Stimulated activated naive CD8-positive, alpha-beta T cell treated with anti-CD3 and anti-CD28 coated beads, Interleukin-15, Interleukin-2, amounts not matched to agents 100 ng/mL and 50 ng/mL, for 24 hours (primary cell): ENCODE measurements at regions not wholly inside any gene's neighbourhood (a gene's known extent, or its start where the extent isn't known, plus 50 kb on each side); places are given as distances from the start of the nearest gene placed in this dataset.
"Not testable (repeated sequence)": the region's sequence is repeated elsewhere in the genome, so short reads cannot be mapped to it uniquely, and the experiment has no call there.

Source experiments
- H3K27ac Mint-ChIP-seq: one replicate; pipeline ENCODE4 v1.8.0; 2021; ENCODE audit warnings: mild to moderate bottlenecking, mixed read lengths
- H3K27me3 Mint-ChIP-seq: one replicate; pipeline ENCODE4 v1.8.0; 2021; ENCODE audit warnings: mixed read lengths
- H3K36me3 Mint-ChIP-seq: one replicate; pipeline ENCODE4 v1.8.0; 2021; ENCODE audit warnings: low read depth, mixed read lengths
- H3K4me1 Mint-ChIP-seq: one replicate; pipeline ENCODE4 v1.8.0; 2021; ENCODE audit warnings: low read depth, mixed read lengths
- H3K4me3 Mint-ChIP-seq: one replicate; pipeline ENCODE4 v1.8.0; 2021; ENCODE audit warnings: mild to moderate bottlenecking, mixed read lengths
- H3K9me3 Mint-ChIP-seq: one replicate; pipeline ENCODE4 v1.8.0; 2021; ENCODE audit warnings: mixed read lengths

- Mint-ChIP-seq H3K9me3 (peaks cover 15% of the 10 kb centered on the region), H3K36me3 (no peaks in the 10 kb centered on the region), H3K4me1 (no peaks in the 10 kb centered on the region), H3K27ac (no peak overlapping the region), H3K27me3 (no peaks in the 10 kb centered on the region), H3K4me3 (no peak overlapping the region)
Measured at GRCh38 chr4:79662651-79663050, 254.6 kb upstream of the GK2 start.

DNA sequence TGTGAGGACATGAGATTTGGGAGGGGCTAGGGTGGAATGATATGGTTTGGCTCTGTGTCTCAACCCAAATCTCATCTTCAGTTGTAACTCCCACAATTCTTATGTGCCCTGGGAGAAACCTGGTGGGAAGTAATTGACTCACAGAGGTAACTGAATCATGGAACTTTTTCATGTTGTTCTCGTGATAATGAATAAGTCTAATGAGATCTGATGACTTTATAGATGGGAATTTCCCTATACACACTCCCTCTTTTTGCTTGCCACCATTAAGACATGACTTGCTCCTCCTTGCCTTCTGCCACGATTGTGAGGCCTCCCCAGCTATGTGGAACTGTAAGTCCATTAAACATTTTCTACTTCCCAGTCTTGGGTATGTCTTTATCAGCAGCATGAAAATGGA is 253.2 kb upstream of the GK2 start:
- H3K27me3 Mint-ChIP-seq = no peaks in the 10 kb centered on the region
- H3K36me3 Mint-ChIP-seq = no peaks in the 10 kb centered on the region
- no peaks in the 10 kb centered on the region for H3K4me1 Mint-ChIP-seq
- peaks cover 15% of the 10 kb centered on the region for H3K9me3 Mint-ChIP-seq
- H3K27ac Mint-ChIP-seq = no peak overlapping the region
- H3K4me3 Mint-ChIP-seq = no peak overlapping the region

DNA sequence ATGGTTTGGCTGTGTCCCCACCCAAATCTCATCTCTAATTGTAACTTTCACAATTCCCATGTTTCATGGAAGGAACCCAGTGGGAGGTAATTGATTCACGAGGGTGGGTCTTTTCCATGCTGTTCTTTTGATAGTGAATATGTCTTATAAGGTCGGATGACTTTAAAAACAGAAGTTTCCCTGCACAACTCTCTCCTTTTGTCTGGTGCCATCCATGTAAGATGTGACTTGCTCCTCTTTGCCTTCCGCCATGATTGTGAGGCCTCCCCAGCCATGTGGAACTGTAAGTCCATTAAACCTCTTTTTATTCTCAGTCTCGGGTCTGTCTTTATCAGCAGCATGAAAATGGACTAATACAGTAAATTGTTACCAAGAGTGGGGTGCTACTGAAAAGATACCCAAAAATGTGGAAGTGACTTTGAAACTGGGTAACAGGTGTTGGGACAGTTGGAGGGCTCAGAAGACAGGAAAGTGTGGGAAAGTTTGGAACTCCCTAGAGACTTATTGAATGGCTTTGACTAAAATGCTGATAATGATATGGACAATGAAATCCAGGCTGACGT is 251.4 kb upstream of the GK2 start:
- not testable (repeated sequence) for H3K4me1 Mint-ChIP-seq, H3K36me3 Mint-ChIP-seq

GRCh38 chr4:79657379-79657778 is 249.4 kb upstream of the GK2 start:
- H3K4me1 Mint-ChIP-seq = no peaks in the 10 kb centered on the region
- H3K27ac Mint-ChIP-seq = no peak overlapping the region
- no peak overlapping the region for H3K4me3 Mint-ChIP-seq
- peaks cover 15% of the 10 kb centered on the region for H3K9me3 Mint-ChIP-seq
- H3K27me3 Mint-ChIP-seq = no peaks in the 10 kb centered on the region
- no peaks in the 10 kb centered on the region for H3K36me3 Mint-ChIP-seq

More for the DNA sequence above, 251.4 kb upstream of the GK2 start:
- not testable (repeated sequence) for H3K4me3 Mint-ChIP-seq, H3K27me3 Mint-ChIP-seq, H3K27ac Mint-ChIP-seq
- peaks cover 15% of the 10 kb centered on the region for H3K9me3 Mint-ChIP-seq

DNA sequence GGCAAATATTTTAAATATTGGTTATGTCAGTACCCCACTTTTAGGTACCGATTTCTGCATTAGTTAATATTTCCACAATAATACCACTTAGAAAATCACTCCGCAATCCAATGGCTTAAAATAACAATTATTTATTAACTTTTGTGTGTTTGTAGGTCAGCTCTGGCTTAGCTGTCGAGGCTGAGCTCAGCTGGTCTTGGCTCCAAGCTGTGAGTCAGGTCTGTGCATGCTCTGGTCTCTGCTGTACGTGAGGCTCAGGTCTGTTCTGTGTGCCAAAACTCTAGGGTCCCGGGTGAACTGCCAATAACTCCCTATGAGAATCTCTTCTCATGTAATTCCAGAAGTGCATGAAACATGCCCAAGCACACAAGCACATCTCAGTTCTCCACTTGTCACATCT is 245.8 kb upstream of the GK2 start:
- Mint-ChIP-seq H3K27me3 (no peaks in the 10 kb centered on the region), H3K4me3 (no peak overlapping the region), H3K9me3 (peaks cover 5% of the 10 kb centered on the region), H3K36me3 (no peaks in the 10 kb centered on the region), H3K4me1 (peaks cover 7% of the 10 kb centered on the region), H3K27ac (no peak overlapping the region)

DNA sequence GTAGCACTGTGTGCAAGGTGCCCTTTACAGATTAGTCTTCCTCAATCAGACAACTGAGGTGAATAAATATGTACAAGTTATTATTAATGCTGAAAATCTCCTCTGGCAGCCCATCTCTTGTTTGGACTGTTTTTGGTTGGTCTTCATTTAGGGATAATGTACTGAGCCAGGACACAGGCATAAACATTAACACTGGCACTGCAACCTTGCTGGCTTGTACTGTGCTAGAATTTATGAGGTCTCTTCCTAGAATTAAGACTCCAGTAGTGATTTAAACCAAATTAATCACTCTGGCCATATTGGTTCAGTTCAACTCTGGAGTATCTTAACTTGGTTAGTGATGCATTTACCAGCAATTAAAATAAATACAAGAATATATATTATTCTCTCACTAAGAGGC is 244.7 kb upstream of the GK2 start:
- H3K9me3 Mint-ChIP-seq = no peaks in the 10 kb centered on the region
- H3K27ac Mint-ChIP-seq = no peak overlapping the region
- H3K27me3 Mint-ChIP-seq = no peaks in the 10 kb centered on the region
- peaks cover 7% of the 10 kb centered on the region for H3K4me1 Mint-ChIP-seq
- no peaks in the 10 kb centered on the region for H3K36me3 Mint-ChIP-seq
- no peak overlapping the region for H3K4me3 Mint-ChIP-seq

GRCh38 chr4:79652232-79652631 is 244.2 kb upstream of the GK2 start:
- Mint-ChIP-seq H3K27ac (no peak overlapping the region), H3K27me3 (no peaks in the 10 kb centered on the region)

GRCh38 chr4:79651456-79651855 is 243.4 kb upstream of the GK2 start:
- H3K9me3 Mint-ChIP-seq = no peaks in the 10 kb centered on the region
- H3K27ac Mint-ChIP-seq = no peak overlapping the region
- H3K4me3 Mint-ChIP-seq = no peak overlapping the region
- H3K4me1 Mint-ChIP-seq = peaks cover 7% of the 10 kb centered on the region
- no peaks in the 10 kb centered on the region for H3K27me3 Mint-ChIP-seq
- no peaks in the 10 kb centered on the region for H3K36me3 Mint-ChIP-seq

More at GRCh38 chr4:79652232-79652631, 244.2 kb upstream of the GK2 start:
- H3K36me3 Mint-ChIP-seq = no peaks in the 10 kb centered on the region
- H3K4me3 Mint-ChIP-seq = no peak overlapping the region
- peaks cover 7% of the 10 kb centered on the region for H3K4me1 Mint-ChIP-seq
- no peaks in the 10 kb centered on the region for H3K9me3 Mint-ChIP-seq

DNA sequence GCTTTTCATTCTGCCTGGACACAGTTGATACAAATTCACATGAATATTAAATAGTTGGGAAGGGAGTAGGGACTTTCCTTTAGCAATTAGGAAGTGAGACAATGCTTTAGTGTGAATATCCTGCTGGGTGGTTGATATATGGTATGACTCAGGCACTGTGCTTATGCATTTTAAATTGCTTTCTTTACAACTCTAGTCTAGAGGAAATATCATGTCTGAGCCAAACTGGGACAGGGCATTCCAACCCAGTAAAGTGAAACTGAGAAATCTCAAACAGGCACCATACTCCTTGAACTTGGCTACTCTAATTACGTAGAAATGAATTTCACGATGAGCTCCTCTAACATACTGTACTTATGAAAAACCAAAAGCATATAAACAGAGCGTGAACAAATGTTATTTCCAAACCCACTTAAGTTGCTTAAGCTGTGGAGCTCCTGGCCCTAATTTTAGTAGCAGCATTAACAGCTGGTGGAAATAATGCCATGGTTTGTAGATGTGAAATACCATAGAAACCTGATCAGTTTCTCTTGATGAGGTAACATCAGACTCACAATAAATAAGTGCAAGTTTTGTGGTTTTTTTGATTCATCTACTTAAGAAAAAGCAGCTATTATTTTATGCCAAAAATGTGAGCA is 242.9 kb upstream of the GK2 start:
- no peaks in the 10 kb centered on the region for H3K9me3 Mint-ChIP-seq
- H3K27me3 Mint-ChIP-seq = no peaks in the 10 kb centered on the region
- no peaks in the 10 kb centered on the region for H3K36me3 Mint-ChIP-seq
- H3K4me3 Mint-ChIP-seq = no peak overlapping the region
- H3K4me1 Mint-ChIP-seq = peaks cover 7% of the 10 kb centered on the region
- H3K27ac Mint-ChIP-seq = no peak overlapping the region

DNA sequence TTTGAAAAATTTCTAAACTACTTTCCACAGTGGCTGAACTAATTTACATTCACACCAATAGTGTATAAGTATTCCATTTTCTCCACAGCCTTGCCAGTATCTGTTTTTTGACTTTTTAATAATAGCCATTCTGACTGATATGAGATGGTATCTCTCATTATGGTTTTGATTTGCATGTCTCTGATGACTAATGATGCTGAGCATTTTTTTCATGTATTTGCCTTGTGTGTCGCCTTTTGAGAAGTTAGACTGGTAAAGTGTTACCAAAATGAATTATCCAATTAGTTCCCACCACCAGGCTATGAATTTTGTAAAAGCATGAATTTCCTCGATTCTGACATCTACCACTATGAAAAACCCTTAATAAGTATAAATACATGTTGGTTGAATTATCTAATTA is 242.2 kb upstream of the GK2 start:
- no peaks in the 10 kb centered on the region for H3K36me3 Mint-ChIP-seq
- no peak overlapping the region for H3K4me3 Mint-ChIP-seq
- H3K9me3 Mint-ChIP-seq = no peaks in the 10 kb centered on the region
- H3K4me1 Mint-ChIP-seq = peaks cover 7% of the 10 kb centered on the region
- no peak overlapping the region for H3K27ac Mint-ChIP-seq
- H3K27me3 Mint-ChIP-seq = no peaks in the 10 kb centered on the region

GRCh38 chr4:79645942-79646341 is 237.9 kb upstream of the GK2 start:
- no peak overlapping the region for H3K4me3 Mint-ChIP-seq
- peaks cover 7% of the 10 kb centered on the region for H3K27me3 Mint-ChIP-seq
- H3K4me1 Mint-ChIP-seq = peaks cover 5% of the 10 kb centered on the region
- no peaks in the 10 kb centered on the region for H3K36me3 Mint-ChIP-seq
- no peak overlapping the region for H3K27ac Mint-ChIP-seq
- no peaks in the 10 kb centered on the region for H3K9me3 Mint-ChIP-seq

DNA sequence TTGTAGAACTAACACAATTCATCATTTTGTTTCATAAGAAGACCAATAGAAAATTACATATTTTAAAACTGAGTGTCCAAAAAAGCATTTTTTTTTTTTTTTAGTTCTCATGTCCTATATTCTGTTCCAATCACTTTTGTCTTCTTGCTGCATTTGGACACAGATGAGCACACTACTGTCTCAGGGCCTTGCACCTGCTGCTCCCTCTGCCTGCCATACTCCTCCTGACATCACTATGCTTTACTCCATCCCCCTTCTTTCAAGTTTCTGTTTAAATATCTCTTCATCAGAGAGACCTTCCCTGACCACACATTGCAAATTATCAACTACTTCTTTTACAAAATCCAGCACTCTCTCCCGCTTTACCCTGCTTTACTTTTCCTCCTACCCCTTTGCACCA is 230.7 kb upstream of the GK2 start:
- no peak overlapping the region for H3K4me3 Mint-ChIP-seq
- no peaks in the 10 kb centered on the region for H3K4me1 Mint-ChIP-seq
- no peaks in the 10 kb centered on the region for H3K9me3 Mint-ChIP-seq
- H3K27ac Mint-ChIP-seq = no peak overlapping the region
- H3K36me3 Mint-ChIP-seq = no peaks in the 10 kb centered on the region
- H3K27me3 Mint-ChIP-seq = peaks cover 7% of the 10 kb centered on the region

- Mint-ChIP-seq H3K4me3 (no peak overlapping the region), H3K36me3 (no peaks in the 10 kb centered on the region), H3K4me1 (no peaks in the 10 kb centered on the region), H3K27me3 (peaks cover 5% of the 10 kb centered on the region), H3K9me3 (no peaks in the 10 kb centered on the region), H3K27ac (no peak overlapping the region)
Measured at GRCh38 chr4:79636991-79637390, 229.0 kb upstream of the GK2 start.

DNA sequence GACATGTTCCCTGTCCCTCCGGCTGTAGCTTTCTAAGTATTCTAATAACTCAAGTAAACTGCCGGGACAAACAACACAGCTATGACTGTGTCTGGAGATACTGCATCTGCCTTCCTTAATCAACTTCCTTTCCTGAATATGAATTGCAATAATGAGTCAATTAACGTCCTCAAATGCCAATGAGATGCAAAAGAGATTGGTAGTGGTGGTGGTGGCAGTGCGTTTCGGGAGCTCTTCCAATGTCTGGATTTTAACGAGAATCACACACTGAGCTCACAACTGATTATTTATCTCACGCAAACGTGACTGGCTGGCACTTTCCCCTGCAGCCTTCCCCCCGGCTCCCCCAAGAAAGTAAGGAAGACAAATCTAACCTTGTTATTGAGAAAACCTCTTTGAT is 226.1 kb upstream of the GK2 start:
- Mint-ChIP-seq H3K4me3 (no peak overlapping the region), H3K27me3 (no peaks in the 10 kb centered on the region), H3K27ac (no peak overlapping the region), H3K9me3 (no peaks in the 10 kb centered on the region), H3K36me3 (no peaks in the 10 kb centered on the region), H3K4me1 (no peaks in the 10 kb centered on the region)

DNA sequence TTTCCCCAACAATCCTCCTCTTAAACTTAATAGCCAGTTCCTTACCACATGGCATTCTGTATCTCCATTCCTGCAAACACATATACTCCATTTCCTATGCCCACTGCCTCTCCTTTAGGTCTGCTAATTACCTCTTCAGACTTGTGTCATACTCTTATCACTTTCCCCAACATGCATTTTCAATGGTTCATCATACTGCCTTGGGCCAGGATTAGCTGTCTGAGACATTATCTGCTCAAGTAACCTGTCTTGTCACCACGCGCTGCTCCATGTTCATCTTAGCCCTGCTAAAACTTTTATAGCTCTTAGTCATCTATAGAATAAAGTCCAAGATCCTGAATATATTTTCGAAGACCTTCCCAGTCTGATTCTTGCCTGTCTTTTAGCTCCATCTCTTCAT is 224.1 kb upstream of the GK2 start:
- H3K36me3 Mint-ChIP-seq = no peaks in the 10 kb centered on the region
- no peaks in the 10 kb centered on the region for H3K27me3 Mint-ChIP-seq
- no peak overlapping the region for H3K27ac Mint-ChIP-seq
- H3K4me1 Mint-ChIP-seq = no peaks in the 10 kb centered on the region
- no peaks in the 10 kb centered on the region for H3K9me3 Mint-ChIP-seq
- H3K4me3 Mint-ChIP-seq = no peak overlapping the region

GRCh38 chr4:79626611-79627010 is 218.6 kb upstream of the GK2 start:
- no peak overlapping the region for H3K27ac Mint-ChIP-seq
- no peak overlapping the region for H3K4me3 Mint-ChIP-seq
- no peaks in the 10 kb centered on the region for H3K9me3 Mint-ChIP-seq
- H3K27me3 Mint-ChIP-seq = no peaks in the 10 kb centered on the region
- no peaks in the 10 kb centered on the region for H3K36me3 Mint-ChIP-seq
- H3K4me1 Mint-ChIP-seq = peaks cover 3% of the 10 kb centered on the region
